ENCODE measurements at regions not wholly inside any gene's neighbourhood (a gene's known extent, or its start where the extent isn't known, plus 50 kb on each side); places are given as distances from the start of the nearest gene placed in this dataset.

DNA sequence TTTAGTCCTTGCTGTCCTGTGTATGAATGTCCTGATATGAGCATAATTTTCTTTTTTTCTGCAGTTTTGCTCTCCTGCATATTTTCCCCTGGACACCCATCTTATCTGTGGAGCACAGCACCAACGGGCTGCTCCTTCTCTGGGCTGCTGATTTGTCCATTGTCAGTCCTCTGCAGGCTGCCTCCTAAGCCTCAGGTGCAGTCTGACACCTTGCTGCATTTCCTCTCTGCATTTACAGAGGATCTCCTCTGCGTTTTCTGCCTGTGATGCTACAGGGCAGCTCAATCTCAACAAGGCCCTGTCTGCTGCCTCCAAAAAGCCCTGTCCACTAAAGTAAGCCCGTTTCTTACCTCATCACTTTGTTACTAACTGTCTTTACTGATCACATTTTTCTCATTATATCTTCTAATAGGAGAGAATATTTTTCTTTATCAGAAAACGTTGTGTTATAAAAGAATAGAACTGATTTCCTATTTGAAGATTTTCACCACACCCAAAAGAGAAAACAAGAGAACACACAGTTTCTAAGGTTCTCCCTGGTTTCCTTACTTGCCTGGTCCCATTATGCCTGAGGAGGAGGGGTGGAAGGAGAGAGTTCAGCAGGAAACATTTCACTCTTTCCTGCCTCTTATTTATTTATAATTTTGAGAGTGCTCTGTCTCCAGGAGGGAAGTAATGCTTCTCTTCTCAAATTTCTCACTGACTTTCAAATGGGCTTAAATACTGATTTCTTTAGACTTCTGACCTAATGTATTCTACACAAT is 65.6 kb upstream of the TDRD3 start:
- TF ChIP-seq, protein P1, sequence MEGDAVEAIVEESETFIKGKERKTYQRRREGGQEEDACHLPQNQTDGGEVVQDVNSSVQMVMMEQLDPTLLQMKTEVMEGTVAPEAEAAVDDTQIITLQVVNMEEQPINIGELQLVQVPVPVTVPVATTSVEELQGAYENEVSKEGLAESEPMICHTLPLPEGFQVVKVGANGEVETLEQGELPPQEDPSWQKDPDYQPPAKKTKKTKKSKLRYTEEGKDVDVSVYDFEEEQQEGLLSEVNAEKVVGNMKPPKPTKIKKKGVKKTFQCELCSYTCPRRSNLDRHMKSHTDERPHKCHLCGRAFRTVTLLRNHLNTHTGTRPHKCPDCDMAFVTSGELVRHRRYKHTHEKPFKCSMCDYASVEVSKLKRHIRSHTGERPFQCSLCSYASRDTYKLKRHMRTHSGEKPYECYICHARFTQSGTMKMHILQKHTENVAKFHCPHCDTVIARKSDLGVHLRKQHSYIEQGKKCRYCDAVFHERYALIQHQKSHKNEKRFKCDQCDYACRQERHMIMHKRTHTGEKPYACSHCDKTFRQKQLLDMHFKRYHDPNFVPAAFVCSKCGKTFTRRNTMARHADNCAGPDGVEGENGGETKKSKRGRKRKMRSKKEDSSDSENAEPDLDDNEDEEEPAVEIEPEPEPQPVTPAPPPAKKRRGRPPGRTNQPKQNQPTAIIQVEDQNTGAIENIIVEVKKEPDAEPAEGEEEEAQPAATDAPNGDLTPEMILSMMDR (IDR thresholded peaks at IDR 0.05), result no peak
- TF ChIP-seq POLR2A (IDR thresholded peaks at IDR 0.05), result no peak
